GM12878 (cell line): ENCODE measurements at regions not wholly inside any gene's neighbourhood (a gene's known extent, or its start where the extent isn't known, plus 50 kb on each side); places are given as distances from the start of the nearest gene placed in this dataset.

Source experiments
- ATAC-seq: fragments of 200-7000 bp; cut with Tn5 transposase; 3 replicates; pipeline ENCODE4 v1.9.1; 2020; ENCODE audit warnings: mild to moderate bottlenecking, moderate library complexity
- BruUV-seq: library from RNA; stranded (reverse); fragments of 400-500 nt; replicated peaks from 2 replicates; lab custom pipeline; 2021; lab: Mats Ljungman, UMichigan
- CTCF ChIA-PET: fragments of 300-600 bp; sonication (Branson Sonifier 250); formaldehyde crosslinking; extraction: SDS; loops from one replicate; lab custom pipeline; 2021; ENCODE audit warnings: inconsistent platforms; lab: Yijun Ruan, JAX
- POLR2A ChIA-PET: fragments of 350-600 bp; formaldehyde crosslinking; extraction: SDS; loops from one replicate; lab custom pipeline; 2021; ENCODE audit warnings: inconsistent platforms; lab: Charles Lee
- RAD21 ChIA-PET: fragments of 300-600 bp; sonication (Branson Sonifier 250); formaldehyde crosslinking; loops from one replicate; lab custom pipeline; 2023; ENCODE audit warnings: antibody characterized with exemption; ENCODE audit not compliant: unreplicated experiment; lab: Charles Lee
- SMC1A ChIA-PET: fragments of 300-600 bp; sonication (Branson Sonifier 250); formaldehyde crosslinking; loops from one replicate; lab custom pipeline; 2023; ENCODE audit not compliant: unreplicated experiment, uncharacterized antibody; lab: Charles Lee
- DNase-seq: peaks from one replicate; pipeline ENCODE4 v3.0.0-alpha.2; 2011; ENCODE audit warnings: low read depth, low spot score
- FAIRE-seq: peaks from 3 replicates; lab custom pipeline; 2011; peaks lifted over from hg19 to GRCh38; lab: Jason Lieb, UNC
- H2AFZ ChIP-seq: 2 replicates; pipeline ENCODE4 v1.6.0; 2011; ENCODE audit warnings: low read depth, low read length, control low read depth; ENCODE audit not compliant: control insufficient read depth
- H3K27ac ChIP-seq: 2 replicates; pipeline ENCODE4 v1.5.1; 2011; ENCODE audit warnings: control low read depth; ENCODE audit not compliant: control insufficient read depth, insufficient read depth
- H3K27me3 ChIP-seq, 2 experiments: replicated peaks in 1 of 2; 2 replicates each; pipeline versions ENCODE4 v1.6.0 to v1.6.1; 2011; ENCODE audit warnings: low read length in 1 of 2; ENCODE audit not compliant: control insufficient read depth in 2 of 2, insufficient read depth in 2 of 2
- H3K36me3 ChIP-seq, 2 experiments: 2 replicates each; pipeline ENCODE4 v1.5.1; 2011; ENCODE audit warnings: low read length in 1 of 2; ENCODE audit not compliant: control insufficient read depth in 2 of 2, insufficient read depth in 2 of 2
- H3K4me1 ChIP-seq: 2 replicates; pipeline ENCODE4 v1.6.1; 2011; ENCODE audit warnings: mild to moderate bottlenecking, low read length, moderate library complexity, mixed read lengths; ENCODE audit not compliant: control insufficient read depth, insufficient read depth
- H3K4me2 ChIP-seq: 2 replicates; pipeline ENCODE4 v1.6.0; 2011; ENCODE audit warnings: control low read depth; ENCODE audit not compliant: control insufficient read depth, insufficient read depth
- H3K4me3 ChIP-seq: fragments of 200-600 bp; sonication (generic); 2 replicates; pipeline ENCODE4 v1.5.1; 2016
- H3K79me2 ChIP-seq: 2 replicates; pipeline ENCODE4 v1.6.0; 2011; ENCODE audit warnings: low read length; ENCODE audit not compliant: control insufficient read depth, insufficient read depth
- H3K9ac ChIP-seq: 2 replicates; pipeline ENCODE4 v1.8.0; 2011; ENCODE audit warnings: low read length, control low read depth, mixed read lengths; ENCODE audit not compliant: control insufficient read depth, insufficient read depth
- H3K9me3 ChIP-seq: replicated peaks from 3 replicates; pipeline ENCODE4 v1.5.1; 2011; ENCODE audit warnings: mild to moderate bottlenecking, low read length; ENCODE audit not compliant: control insufficient read depth, insufficient read depth
- H4K20me1 ChIP-seq: 2 replicates; pipeline ENCODE4 v1.6.0; 2011; ENCODE audit not compliant: control insufficient read depth, insufficient read depth
- ATF2 ChIP-seq: IDR thresholded peaks from 2 replicates; pipeline ENCODE4 v1.6.1; 2012; ENCODE audit warnings: low read length, inconsistent platforms
- BACH1 ChIP-seq: fragments of 450-650 bp; IDR thresholded peaks from 2 replicates; pipeline ENCODE4 v1.6.1; 2017; ENCODE audit warnings: mild to moderate bottlenecking, borderline replicate concordance
- ETV6 ChIP-seq, 2 experiments: fragments of 450-650 bp in 1 of 2; IDR thresholded peaks in 1 of 2; conservative IDR thresholded peaks in 1 of 2; 2 replicates each; pipeline ENCODE4 v1.6.1; 2014; ENCODE audit warnings: antibody characterized with exemption in 1 of 2, borderline replicate concordance in 1 of 2, low read depth in 1 of 2, mild to moderate bottlenecking in 1 of 2, moderate library complexity in 1 of 2
- HDGF ChIP-seq: fragments of 450-650 bp; IDR thresholded peaks from 2 replicates; pipeline ENCODE4 v1.6.1; 2016; ENCODE audit warnings: antibody characterized with exemption
- RUNX3 ChIP-seq: IDR thresholded peaks from 2 replicates; pipeline ENCODE4 v1.6.1; 2012; ENCODE audit warnings: low read length, inconsistent platforms
- SIX5 ChIP-seq: IDR thresholded peaks from 2 replicates; pipeline ENCODE4 v1.6.1; 2011; ENCODE audit warnings: mild to moderate bottlenecking, low read depth, low read length, moderate library complexity; ENCODE audit not compliant: severe bottlenecking
- ZBTB33 ChIP-seq: fragments of 450-650 bp; IDR thresholded peaks from 2 replicates; pipeline ENCODE4 v1.6.1; 2017; ENCODE audit warnings: mild to moderate bottlenecking
- WGBS: methylation state at CpG from one replicate; pipeline ENCODE4 v1.1.6; 2016; ENCODE audit warnings: low lambda C conversion rate; ENCODE audit not compliant: insufficient replicate concordance, insufficient coverage; ENCODE audit errors: missing lambda C conversion rate; 5-methylcytosine and 5-hydroxymethylcytosine counted together
- in situ Hi-C: fragments of 300-500 bp; cut with MboI; formaldehyde crosslinking; loops from 9 replicates; pipeline ENCODE4 v1.14.3; 2018; ENCODE audit warnings: mixed read lengths
- intact Hi-C: fragments of 100-400 bp; cut with micrococcal nuclease; formaldehyde crosslinking; loops from one replicate; pipeline ENCODE4 v1.14.2; 2022; ENCODE audit not compliant: unreplicated experiment
- TF ChIP-seq, protein P1 (sequence below): IDR thresholded peaks from 2 replicates; pipeline ENCODE4 v1.6.1; 2012; ENCODE audit warnings: low read depth, low read length, improper control_type of control experiment

DNA sequence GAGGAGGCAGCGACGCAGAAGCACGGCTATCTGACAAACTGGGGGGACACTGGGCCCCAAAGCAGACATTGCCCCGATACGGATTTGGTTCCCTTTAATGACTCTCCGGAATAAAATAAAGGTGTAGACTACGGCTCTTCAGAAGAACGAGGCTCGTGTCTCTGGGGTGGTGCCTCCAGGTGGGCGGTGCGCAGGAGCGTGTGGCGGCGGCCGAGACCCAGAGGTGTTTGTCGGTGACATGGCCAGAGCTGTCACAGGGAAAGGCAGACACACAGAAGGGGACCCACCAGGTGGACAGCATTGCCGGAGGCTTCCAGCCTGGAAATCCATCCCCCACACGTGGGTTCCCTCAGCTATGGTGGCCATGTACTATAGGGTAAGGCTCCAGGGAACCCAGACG, 366.0 kb downstream of the BRD1 start:
- TF ChIP-seq HDGF: no peak
- TF ChIP-seq SIX5: no peak
- no peak for TF ChIP-seq ZBTB33
- no peak for TF ChIP-seq ETV6 (conservative IDR thresholded peaks at IDR 0.05 in 1 of 2, IDR thresholded peaks at IDR 0.05 in 1 of 2; ENCODE audit: borderline replicate concordance in 1 of 2, low read depth in 1 of 2)
- TF ChIP-seq BACH1: no peak
- no peak for TF ChIP-seq ATF2
- TF ChIP-seq, protein P1, sequence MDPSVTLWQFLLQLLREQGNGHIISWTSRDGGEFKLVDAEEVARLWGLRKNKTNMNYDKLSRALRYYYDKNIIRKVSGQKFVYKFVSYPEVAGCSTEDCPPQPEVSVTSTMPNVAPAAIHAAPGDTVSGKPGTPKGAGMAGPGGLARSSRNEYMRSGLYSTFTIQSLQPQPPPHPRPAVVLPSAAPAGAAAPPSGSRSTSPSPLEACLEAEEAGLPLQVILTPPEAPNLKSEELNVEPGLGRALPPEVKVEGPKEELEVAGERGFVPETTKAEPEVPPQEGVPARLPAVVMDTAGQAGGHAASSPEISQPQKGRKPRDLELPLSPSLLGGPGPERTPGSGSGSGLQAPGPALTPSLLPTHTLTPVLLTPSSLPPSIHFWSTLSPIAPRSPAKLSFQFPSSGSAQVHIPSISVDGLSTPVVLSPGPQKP: no peak
- TF ChIP-seq RUNX3: no peak
- TF ChIP-seq, all 136 proteins: peak for 0
- H3K9me3 ChIP-seq: no peaks in the 10 kb centered on the region; the same call in 2 of the 3 replicates
- H3K4me1 ChIP-seq: no peaks in the 10 kb centered on the region
- no peak overlapping the region for H3K4me2 ChIP-seq
- no peaks in the 10 kb centered on the region for H3K27me3 ChIP-seq
- H3K79me2 ChIP-seq: no peaks in the 10 kb centered on the region
- H3K27ac ChIP-seq: no peak overlapping the region
- CTCF ChIA-PET: no interaction called here
- POLR2A ChIA-PET: no interaction called here
- RAD21 ChIA-PET: no interaction called here
- ATAC-seq (no peak), DNase-seq (no peak), FAIRE-seq (no peak)
- H3K36me3 ChIP-seq: no peaks in the 10 kb centered on the region
- BruUV-seq: no TSS peak
- no peak overlapping the region for H3K9ac ChIP-seq
- H3K4me3 ChIP-seq: no peak overlapping the region
- WGBS: 81% methylated on average over 19 of the region's 19 CpGs
- no peak overlapping the region for H2AFZ ChIP-seq
- in situ Hi-C loops: no loop called here
- no peaks in the 10 kb centered on the region for H4K20me1 ChIP-seq
- SMC1A ChIA-PET: no interaction called here
- intact Hi-C loops: no loop called here
